Activated B cell treated with CpG ODN at 0.5 μM for 24 hours (primary cell): ENCODE measurements at regions not wholly inside any gene's neighbourhood (a gene's known extent, or its start where the extent isn't known, plus 50 kb on each side); places are given as distances from the start of the nearest gene placed in this dataset.

Experiments
- ATAC-seq: fragments of 200-7000 bp; cut with Tn5 transposase; one replicate; pipeline ENCODE4 v1.10.0; 2021; ENCODE audit warnings: low read depth, mild to moderate bottlenecking, moderate library complexity
- CTCF ChIA-PET: fragments of 350-600 bp; sonication (Branson Sonifier 250); formaldehyde crosslinking; loops from one replicate; lab custom pipeline; 2021; ENCODE audit warnings: antibody characterized with exemption; lab: Charles Lee
- POLR2A ChIA-PET: fragments of 350-600 bp; sonication (Branson Sonifier 250); formaldehyde crosslinking; loops from one replicate; lab custom pipeline; 2021; ENCODE audit warnings: antibody characterized with exemption; lab: Charles Lee
- DNase-seq: peaks from one replicate; pipeline ENCODE4 v3.0.0; 2022
- H3K27ac Mint-ChIP-seq: one replicate; pipeline ENCODE4 v1.8.0; 2020; ENCODE audit warnings: mixed read lengths
- H3K27me3 Mint-ChIP-seq: one replicate; pipeline ENCODE4 v1.8.0; 2021; ENCODE audit warnings: mixed read lengths
- H3K36me3 Mint-ChIP-seq: one replicate; pipeline ENCODE4 v1.8.0; 2021; ENCODE audit warnings: low read depth, mixed read lengths
- H3K4me1 Mint-ChIP-seq: one replicate; pipeline ENCODE4 v1.8.0; 2021; ENCODE audit warnings: mixed read lengths
- H3K4me3 Mint-ChIP-seq: one replicate; pipeline ENCODE4 v1.8.0; 2020; ENCODE audit warnings: mild to moderate bottlenecking, mixed read lengths
- H3K9me3 Mint-ChIP-seq: one replicate; pipeline ENCODE4 v1.8.0; 2020; ENCODE audit warnings: mixed read lengths
- intact Hi-C: fragments of 100-400 bp; cut with micrococcal nuclease; formaldehyde crosslinking; loops from one replicate; pipeline ENCODE4 v1.15.1; 2024
- TF ChIP-seq, protein P1 (sequence below): fragments of 200-600 bp; IDR thresholded peaks from one replicate; pipeline ENCODE4 v1.8.0; 2022; ENCODE audit warnings: antibody characterized with exemption, mild to moderate bottlenecking

DNA sequence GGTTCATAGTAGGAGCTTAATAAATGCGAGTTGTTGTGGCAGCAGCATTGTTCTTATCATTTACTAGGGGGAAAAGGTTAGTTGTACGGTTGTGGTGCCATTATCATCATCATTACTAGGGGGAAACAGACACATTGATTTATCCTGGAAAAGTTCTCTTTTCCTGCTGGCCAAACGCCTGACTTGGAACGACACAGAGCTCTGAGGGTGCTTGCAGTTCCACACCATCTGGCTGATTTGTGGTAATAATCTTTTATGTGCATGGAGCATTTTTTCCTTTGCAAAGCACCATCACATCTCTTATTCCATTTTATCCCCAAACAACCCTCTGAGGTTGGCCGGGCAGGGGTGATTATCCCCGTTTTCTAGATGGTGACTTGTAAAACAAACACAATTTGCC is 219.4 kb downstream of the BUB3 start:
- ATAC-seq = no peak
- H3K36me3 Mint-ChIP-seq = no peaks in the 10 kb centered on the region
- ChIA-PET POLR2A (no interaction called here), CTCF (no interaction called here)
- no peak for DNase-seq
- peaks cover 4% of the 10 kb centered on the region for H3K9me3 Mint-ChIP-seq
- TF ChIP-seq, protein P1, sequence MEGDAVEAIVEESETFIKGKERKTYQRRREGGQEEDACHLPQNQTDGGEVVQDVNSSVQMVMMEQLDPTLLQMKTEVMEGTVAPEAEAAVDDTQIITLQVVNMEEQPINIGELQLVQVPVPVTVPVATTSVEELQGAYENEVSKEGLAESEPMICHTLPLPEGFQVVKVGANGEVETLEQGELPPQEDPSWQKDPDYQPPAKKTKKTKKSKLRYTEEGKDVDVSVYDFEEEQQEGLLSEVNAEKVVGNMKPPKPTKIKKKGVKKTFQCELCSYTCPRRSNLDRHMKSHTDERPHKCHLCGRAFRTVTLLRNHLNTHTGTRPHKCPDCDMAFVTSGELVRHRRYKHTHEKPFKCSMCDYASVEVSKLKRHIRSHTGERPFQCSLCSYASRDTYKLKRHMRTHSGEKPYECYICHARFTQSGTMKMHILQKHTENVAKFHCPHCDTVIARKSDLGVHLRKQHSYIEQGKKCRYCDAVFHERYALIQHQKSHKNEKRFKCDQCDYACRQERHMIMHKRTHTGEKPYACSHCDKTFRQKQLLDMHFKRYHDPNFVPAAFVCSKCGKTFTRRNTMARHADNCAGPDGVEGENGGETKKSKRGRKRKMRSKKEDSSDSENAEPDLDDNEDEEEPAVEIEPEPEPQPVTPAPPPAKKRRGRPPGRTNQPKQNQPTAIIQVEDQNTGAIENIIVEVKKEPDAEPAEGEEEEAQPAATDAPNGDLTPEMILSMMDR = no peak
- peaks cover 2% of the 10 kb centered on the region for H3K27me3 Mint-ChIP-seq
- no peak overlapping the region for H3K27ac Mint-ChIP-seq
- H3K4me1 Mint-ChIP-seq = no peaks in the 10 kb centered on the region
- H3K4me3 Mint-ChIP-seq = no peak overlapping the region
- intact Hi-C loops = no loop called here

DNA sequence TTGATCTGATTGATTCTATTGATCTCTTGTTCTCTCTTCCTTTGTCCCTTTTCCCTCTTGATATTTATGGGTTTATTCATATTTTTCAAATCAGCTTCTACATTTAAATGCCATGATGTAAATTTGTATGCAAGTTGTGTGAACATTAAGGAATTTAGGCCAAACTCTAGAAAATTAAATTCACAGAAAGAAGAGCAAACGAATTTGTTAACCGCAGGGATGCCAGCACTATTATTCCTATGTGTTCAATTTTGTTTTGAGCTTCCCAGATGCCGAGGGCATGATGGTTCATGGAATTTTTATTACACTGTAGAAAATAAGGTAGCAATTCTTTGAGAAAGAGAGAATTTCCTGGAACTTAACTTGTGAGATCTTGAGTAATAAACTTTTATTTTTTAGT is 220.9 kb downstream of the BUB3 start:
- ChIA-PET POLR2A (no interaction called here), CTCF (no interaction called here)
- intact Hi-C loops = no loop called here
- ATAC-seq (no peak), DNase-seq (no peak)
- TF ChIP-seq, protein P1 = no peak
- no peaks in the 10 kb centered on the region for H3K9me3 Mint-ChIP-seq
- H3K36me3 Mint-ChIP-seq = no peaks in the 10 kb centered on the region
- peaks cover 2% of the 10 kb centered on the region for H3K27me3 Mint-ChIP-seq
- H3K27ac Mint-ChIP-seq = no peak overlapping the region
- H3K4me1 Mint-ChIP-seq = no peaks in the 10 kb centered on the region
- H3K4me3 Mint-ChIP-seq = no peak overlapping the region

DNA sequence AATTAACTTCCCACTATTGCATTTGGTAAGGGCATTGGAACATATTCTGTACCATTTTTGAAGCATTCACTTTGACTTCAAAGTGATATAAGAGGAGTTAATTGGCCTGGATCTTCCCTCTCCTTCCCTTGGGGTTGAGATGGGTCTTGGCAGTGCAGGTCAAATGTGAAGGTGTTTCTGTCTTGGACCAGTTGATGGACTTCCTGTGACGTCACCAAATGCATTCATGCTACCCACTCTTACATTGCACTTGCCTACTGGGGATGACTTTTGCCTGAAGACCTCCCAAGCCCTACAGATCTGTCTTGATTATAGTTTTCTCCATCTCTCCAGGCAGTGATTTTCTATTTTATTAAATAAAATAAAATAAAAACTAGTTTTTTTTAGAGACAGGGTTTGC is 221.5 kb downstream of the BUB3 start:
- H3K4me3 Mint-ChIP-seq = no peak overlapping the region
- TF ChIP-seq, protein P1 = no peak
- H3K36me3 Mint-ChIP-seq = no peaks in the 10 kb centered on the region
- ChIA-PET POLR2A (no interaction called here), CTCF (no interaction called here)
- no peaks in the 10 kb centered on the region for H3K9me3 Mint-ChIP-seq
- peaks cover 2% of the 10 kb centered on the region for H3K27me3 Mint-ChIP-seq
- intact Hi-C loops = no loop called here
- H3K4me1 Mint-ChIP-seq = no peaks in the 10 kb centered on the region
- DNase-seq (no peak), ATAC-seq (no peak)
- no peak overlapping the region for H3K27ac Mint-ChIP-seq

DNA sequence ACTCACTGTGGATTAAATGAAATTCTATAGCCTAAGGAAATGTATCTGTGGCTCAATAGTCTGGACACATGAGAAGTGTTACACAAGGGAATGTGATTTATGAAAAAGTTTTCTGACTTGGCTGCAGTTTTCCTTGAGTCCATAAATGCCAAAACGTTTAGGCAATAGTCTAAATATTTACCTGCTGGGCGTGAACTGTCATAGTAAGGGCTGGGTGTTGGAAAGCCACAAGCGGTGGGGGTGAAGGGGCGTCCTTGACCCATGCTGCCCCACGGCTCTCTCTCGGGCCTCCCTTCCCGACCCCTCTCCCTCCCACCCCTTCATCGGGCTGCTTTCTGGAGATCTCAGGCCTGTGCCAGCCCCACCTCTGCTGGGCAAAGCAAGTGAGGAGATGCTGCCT is 223.7 kb downstream of the BUB3 start:
- H3K4me3 Mint-ChIP-seq = no peak overlapping the region
- DNase-seq (no peak), ATAC-seq (no peak)
- POLR2A ChIA-PET = no interaction called here
- intact Hi-C loops = no loop called here
- no peaks in the 10 kb centered on the region for H3K36me3 Mint-ChIP-seq
- CTCF ChIA-PET = no interaction called here
- H3K27ac Mint-ChIP-seq = no peak overlapping the region
- TF ChIP-seq, protein P1 = no peak
- no peaks in the 10 kb centered on the region for H3K4me1 Mint-ChIP-seq
- peaks cover 2% of the 10 kb centered on the region for H3K27me3 Mint-ChIP-seq
- H3K9me3 Mint-ChIP-seq = no peaks in the 10 kb centered on the region

DNA sequence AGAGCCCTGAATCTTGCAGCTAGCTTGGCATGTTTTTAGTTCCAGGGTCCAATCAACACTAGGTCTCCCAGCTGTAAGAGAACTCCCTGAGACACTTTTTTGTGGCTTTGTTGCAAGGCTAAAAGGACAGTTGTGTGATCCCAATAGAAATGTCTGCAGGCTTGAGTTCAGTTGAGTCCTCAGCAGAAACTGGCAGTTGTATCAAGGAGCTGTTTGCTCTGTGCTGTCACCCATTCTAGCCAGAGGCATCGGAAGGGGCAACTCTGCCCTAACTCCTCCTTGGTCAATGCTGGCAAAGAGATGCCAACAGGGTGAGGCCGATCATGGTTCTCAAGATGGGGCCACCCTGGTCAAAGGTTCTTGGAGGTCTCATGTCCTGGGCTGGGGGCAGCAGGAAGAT is 224.1 kb downstream of the BUB3 start:
- no peak for ATAC-seq
- ChIA-PET CTCF (no interaction called here), POLR2A (no interaction called here)
- DNase-seq = no peak
- H3K27me3 Mint-ChIP-seq = peaks cover 2% of the 10 kb centered on the region
- TF ChIP-seq, protein P1 = no peak
- no peaks in the 10 kb centered on the region for H3K4me1 Mint-ChIP-seq
- no peak overlapping the region for H3K27ac Mint-ChIP-seq
- intact Hi-C loops = no loop called here
- no peak overlapping the region for H3K4me3 Mint-ChIP-seq
- no peaks in the 10 kb centered on the region for H3K36me3 Mint-ChIP-seq
- no peaks in the 10 kb centered on the region for H3K9me3 Mint-ChIP-seq
